ENCODE measurements at regions not wholly inside any gene's neighbourhood (a gene's known extent, or its start where the extent isn't known, plus 50 kb on each side); places are given as distances from the start of the nearest gene placed in this dataset.

GRCh38 chr13:109872864-109873263, 86.5 kb upstream of the IRS2 start:
- H2BK15ac ChIP-seq (ENCODE audit: low read length), result no peak overlapping the region
- peaks cover 0 to 3% (median 0%) of the 10 kb centered on the region in 3 experiments for H3K27me3 ChIP-seq (ENCODE audit: control insufficient read depth in 3 of 3, insufficient read depth in 3 of 3, low read depth in 1 of 3, low read length in 3 of 3)
- H4K8ac ChIP-seq (ENCODE audit: low read depth, low read length), result no peak overlapping the region
- H3K14ac ChIP-seq (ENCODE audit: low read length), result no peak overlapping the region
- no peak overlapping the region for H2BK12ac ChIP-seq (ENCODE audit: low read length)
- H3K27ac ChIP-seq (replicated peaks; ENCODE audit: low read length), result no peak overlapping the region
- no peaks in the 10 kb centered on the region for H3K36me3 ChIP-seq (replicated peaks in 1 of 2; ENCODE audit: control insufficient read depth in 2 of 2, insufficient read depth in 2 of 2, low read length in 2 of 2)
- H2BK120ac ChIP-seq (ENCODE audit: low read depth, low read length), result no peak overlapping the region
- no peak overlapping the region for H3K4ac ChIP-seq (ENCODE audit: low read length)
- H3K4me1 ChIP-seq (ENCODE audit: control insufficient read depth in 2 of 2, insufficient read depth in 1 of 2, low read depth in 1 of 2, low read length in 2 of 2), result peaks cover 0 to 1% of the 10 kb centered on the region in 2 donors
- H3K18ac ChIP-seq (ENCODE audit: low read length), result no peak overlapping the region
- H3K9ac ChIP-seq (ENCODE audit: low read depth, low read length, poor library complexity), result no peak overlapping the region
- no peak overlapping the region for H3K23ac ChIP-seq (ENCODE audit: low read depth, low read length, poor library complexity)
- WGBS, 2 donors (ENCODE audit: extremely low coverage in 2 of 2, insufficient read length in 2 of 2, insufficient replicate concordance in 1 of 2), result no CpG with 5 or more reads among the region's 1 CpG
- no peaks in the 10 kb centered on the region for H3K79me1 ChIP-seq (ENCODE audit: low read depth, low read length)
- no peaks in the 10 kb centered on the region for H3K9me3 ChIP-seq (replicated peaks in 1 of 2; ENCODE audit: control insufficient read depth in 2 of 2, insufficient read depth in 1 of 2, low read depth in 1 of 2, low read length in 2 of 2)
- DNase-seq (ENCODE audit: low spot score), result no peak
- H2AFZ ChIP-seq (ENCODE audit: low read length), result no peak overlapping the region
- no peak overlapping the region for H2BK5ac ChIP-seq (ENCODE audit: low read length)
- no peak overlapping the region for H4K91ac ChIP-seq (ENCODE audit: low read depth, low read length, poor library complexity)
- H3K4me3 ChIP-seq (ENCODE audit: low read length in 2 of 2), result no peak overlapping the region
- no peak overlapping the region for H2AK5ac ChIP-seq (ENCODE audit: low read depth, low read length)
- no peak overlapping the region for H3K4me2 ChIP-seq (ENCODE audit: insufficient read depth, low read length, poor library complexity, severe bottlenecking)

- no peak overlapping the region for H3K4me2 ChIP-seq (ENCODE audit: insufficient read depth, low read length, poor library complexity, severe bottlenecking)
- no peak for DNase-seq (ENCODE audit: low spot score)
- no peak overlapping the region for H2BK12ac ChIP-seq (ENCODE audit: low read length)
- H3K18ac ChIP-seq (ENCODE audit: low read length), result no peak overlapping the region
- H3K9ac ChIP-seq (ENCODE audit: low read depth, low read length, poor library complexity), result no peak overlapping the region
- no peak overlapping the region for H2BK5ac ChIP-seq (ENCODE audit: low read length)
- no peak overlapping the region for H3K23ac ChIP-seq (ENCODE audit: low read depth, low read length, poor library complexity)
- H3K9me3 ChIP-seq (replicated peaks in 1 of 2; ENCODE audit: control insufficient read depth in 2 of 2, insufficient read depth in 1 of 2, low read depth in 1 of 2, low read length in 2 of 2), result no peaks in the 10 kb centered on the region
- H3K4ac ChIP-seq (ENCODE audit: low read length), result no peak overlapping the region
- no peak overlapping the region for H2AFZ ChIP-seq (ENCODE audit: low read length)
- no peaks in the 10 kb centered on the region for H3K79me1 ChIP-seq (ENCODE audit: low read depth, low read length)
- H3K27ac ChIP-seq (replicated peaks; ENCODE audit: low read length), result no peak overlapping the region
- no peak overlapping the region for H2BK15ac ChIP-seq (ENCODE audit: low read length)
- peaks cover 0 to 1% of the 10 kb centered on the region in 2 donors for H3K4me1 ChIP-seq (ENCODE audit: control insufficient read depth in 2 of 2, insufficient read depth in 1 of 2, low read depth in 1 of 2, low read length in 2 of 2)
- no peak overlapping the region for H4K91ac ChIP-seq (ENCODE audit: low read depth, low read length, poor library complexity)
- no peaks in the 10 kb centered on the region for H3K36me3 ChIP-seq (replicated peaks in 1 of 2; ENCODE audit: control insufficient read depth in 2 of 2, insufficient read depth in 2 of 2, low read length in 2 of 2)
- H3K27me3 ChIP-seq (ENCODE audit: control insufficient read depth in 3 of 3, insufficient read depth in 3 of 3, low read depth in 1 of 3, low read length in 3 of 3), result peaks cover 0 to 3% (median 0%) of the 10 kb centered on the region in 3 experiments
- no peak overlapping the region for H2BK120ac ChIP-seq (ENCODE audit: low read depth, low read length)
- H2AK5ac ChIP-seq (ENCODE audit: low read depth, low read length), result no peak overlapping the region
- H4K8ac ChIP-seq (ENCODE audit: low read depth, low read length), result no peak overlapping the region
- no CpG with 5 or more reads among the region's 9 CpGs for WGBS, 2 donors (ENCODE audit: extremely low coverage in 2 of 2, insufficient read length in 2 of 2, insufficient replicate concordance in 1 of 2)
- H3K4me3 ChIP-seq (ENCODE audit: low read length in 2 of 2), result no peak overlapping the region
- H3K14ac ChIP-seq (ENCODE audit: low read length), result no peak overlapping the region
Observed at GRCh38 chr13:109870696-109871370, 84.5 kb upstream of the IRS2 start.

DNA sequence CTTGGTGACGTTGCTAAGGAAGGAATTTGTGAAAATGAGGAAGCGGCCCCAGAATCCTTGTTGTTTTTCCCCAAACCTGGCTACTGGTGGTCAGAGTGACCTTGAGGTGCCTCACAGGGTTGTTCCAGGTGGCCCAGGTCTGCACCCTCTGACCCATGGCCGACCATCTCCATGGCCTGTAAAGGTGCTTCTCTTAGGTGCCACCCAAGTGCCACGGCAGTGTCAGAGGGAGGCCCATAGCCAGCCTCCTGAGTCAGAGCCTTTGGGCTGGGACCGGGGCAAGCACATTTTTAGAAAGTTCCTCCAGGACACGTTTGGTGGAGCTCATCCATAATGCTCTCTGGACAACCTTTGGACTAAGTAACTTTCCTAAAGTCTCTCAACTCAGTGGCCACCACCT, 83.9 kb upstream of the IRS2 start:
- peaks cover 0 to 3% (median 0%) of the 10 kb centered on the region in 3 experiments for H3K27me3 ChIP-seq (ENCODE audit: control insufficient read depth in 3 of 3, insufficient read depth in 3 of 3, low read depth in 1 of 3, low read length in 3 of 3)
- no CpG with 5 or more reads among the region's 6 CpGs for WGBS, 2 donors (ENCODE audit: extremely low coverage in 2 of 2, insufficient read length in 2 of 2, insufficient replicate concordance in 1 of 2)
- H3K4me1 ChIP-seq (ENCODE audit: control insufficient read depth in 2 of 2, insufficient read depth in 1 of 2, low read depth in 1 of 2, low read length in 2 of 2), result peaks cover 0 to 1% of the 10 kb centered on the region in 2 donors
- no peak overlapping the region for H3K4me2 ChIP-seq (ENCODE audit: insufficient read depth, low read length, poor library complexity, severe bottlenecking)
- no peaks in the 10 kb centered on the region for H3K79me1 ChIP-seq (ENCODE audit: low read depth, low read length)
- no peak overlapping the region for H4K8ac ChIP-seq (ENCODE audit: low read depth, low read length)
- H3K14ac ChIP-seq (ENCODE audit: low read length), result no peak overlapping the region
- H3K27ac ChIP-seq (replicated peaks; ENCODE audit: low read length), result no peak overlapping the region
- DNase-seq (ENCODE audit: low spot score), result no peak
- no peak overlapping the region for H2BK15ac ChIP-seq (ENCODE audit: low read length)
- no peak overlapping the region for H2AK5ac ChIP-seq (ENCODE audit: low read depth, low read length)
- no peak overlapping the region for H4K91ac ChIP-seq (ENCODE audit: low read depth, low read length, poor library complexity)
- H3K9me3 ChIP-seq (replicated peaks in 1 of 2; ENCODE audit: control insufficient read depth in 2 of 2, insufficient read depth in 1 of 2, low read depth in 1 of 2, low read length in 2 of 2), result no peaks in the 10 kb centered on the region
- H3K9ac ChIP-seq (ENCODE audit: low read depth, low read length, poor library complexity), result no peak overlapping the region
- no peak overlapping the region for H3K18ac ChIP-seq (ENCODE audit: low read length)
- H3K23ac ChIP-seq (ENCODE audit: low read depth, low read length, poor library complexity), result no peak overlapping the region
- H2BK12ac ChIP-seq (ENCODE audit: low read length), result no peak overlapping the region
- no peak overlapping the region for H3K4me3 ChIP-seq (ENCODE audit: low read length in 2 of 2)
- H2AFZ ChIP-seq (ENCODE audit: low read length), result no peak overlapping the region
- no peak overlapping the region for H3K4ac ChIP-seq (ENCODE audit: low read length)
- no peak overlapping the region for H2BK5ac ChIP-seq (ENCODE audit: low read length)
- H2BK120ac ChIP-seq (ENCODE audit: low read depth, low read length), result no peak overlapping the region
- no peaks in the 10 kb centered on the region for H3K36me3 ChIP-seq (replicated peaks in 1 of 2; ENCODE audit: control insufficient read depth in 2 of 2, insufficient read depth in 2 of 2, low read length in 2 of 2)

DNA sequence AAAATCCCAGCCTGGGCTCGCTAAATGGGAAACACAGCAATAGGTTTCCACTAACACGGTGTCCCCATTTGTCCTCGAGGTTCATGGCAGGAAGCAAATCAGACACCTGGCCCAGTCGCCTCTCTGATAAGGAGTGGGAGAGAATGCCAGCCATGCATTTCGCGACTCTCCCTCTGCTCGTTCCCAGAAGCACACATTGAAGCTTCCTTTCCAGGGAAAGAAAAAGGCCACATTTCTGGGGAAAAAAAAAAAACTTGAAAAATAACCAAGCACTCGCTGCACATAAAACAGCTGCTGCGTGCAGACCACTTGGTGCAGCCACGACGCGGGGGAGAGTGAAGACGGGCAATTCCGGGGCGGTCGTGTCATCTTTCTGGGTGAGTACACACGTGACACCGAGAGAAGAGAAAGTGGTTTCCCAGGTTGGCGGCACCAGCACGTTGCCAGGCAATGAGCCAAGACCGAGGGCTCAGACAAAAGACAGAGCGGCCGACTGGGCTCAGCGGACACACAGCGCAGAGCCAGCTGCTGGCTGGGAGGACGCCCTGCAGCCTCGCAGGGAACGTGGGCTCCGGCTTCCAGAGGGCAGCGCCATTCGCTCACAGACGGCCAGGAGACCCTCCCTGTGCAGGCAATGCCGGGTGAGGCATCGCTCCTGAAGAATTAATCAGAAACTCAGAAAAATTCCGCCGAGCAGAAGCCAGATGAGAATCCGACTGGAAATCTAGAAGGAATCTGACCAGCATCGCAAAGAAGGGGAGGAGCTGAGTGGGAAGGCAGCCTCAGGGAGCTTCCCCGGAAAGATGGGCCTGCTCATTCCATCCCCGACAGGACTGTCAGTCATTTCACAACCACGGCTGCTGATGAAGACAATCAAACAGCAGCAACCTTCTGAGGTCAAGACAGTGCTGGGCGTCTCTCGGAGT, 83.2 kb upstream of the IRS2 start:
- no peak overlapping the region for H3K27ac ChIP-seq (replicated peaks; ENCODE audit: low read length)
- H2BK15ac ChIP-seq (ENCODE audit: low read length), result no peak overlapping the region

More for the DNA sequence above, 83.2 kb upstream of the IRS2 start:
- H3K9ac ChIP-seq (ENCODE audit: low read depth, low read length, poor library complexity), result no peak overlapping the region
- H4K8ac ChIP-seq (ENCODE audit: low read depth, low read length), result no peak overlapping the region
- H2AK5ac ChIP-seq (ENCODE audit: low read depth, low read length), result peak overlapping the region; percentile 27
- H4K91ac ChIP-seq (ENCODE audit: low read depth, low read length, poor library complexity), result no peak overlapping the region
- H2BK5ac ChIP-seq (ENCODE audit: low read length), result no peak overlapping the region
- H3K36me3 ChIP-seq (replicated peaks in 1 of 2; ENCODE audit: control insufficient read depth in 2 of 2, insufficient read depth in 2 of 2, low read length in 2 of 2), result no peaks in the 10 kb centered on the region
- no peaks in the 10 kb centered on the region for H3K9me3 ChIP-seq (replicated peaks in 1 of 2; ENCODE audit: control insufficient read depth in 2 of 2, insufficient read depth in 1 of 2, low read depth in 1 of 2, low read length in 2 of 2)
- WGBS, 2 donors (ENCODE audit: extremely low coverage in 2 of 2, insufficient read length in 2 of 2, insufficient replicate concordance in 1 of 2), result no CpG with 5 or more reads among the region's 43 CpGs
- no peaks in the 10 kb centered on the region for H3K79me1 ChIP-seq (ENCODE audit: low read depth, low read length)
- no peak overlapping the region for H2BK120ac ChIP-seq (ENCODE audit: low read depth, low read length)
- H2AFZ ChIP-seq (ENCODE audit: low read length), result no peak overlapping the region
- peak overlapping the region; percentile 5 for H3K4ac ChIP-seq (ENCODE audit: low read length)
- peaks cover 0 to under 1% (median 0%) of the 10 kb centered on the region in 3 experiments for H3K27me3 ChIP-seq (ENCODE audit: control insufficient read depth in 3 of 3, insufficient read depth in 3 of 3, low read depth in 1 of 3, low read length in 3 of 3)
- H3K4me1 ChIP-seq (ENCODE audit: control insufficient read depth in 2 of 2, insufficient read depth in 1 of 2, low read depth in 1 of 2, low read length in 2 of 2), result peaks cover 0 to 1% of the 10 kb centered on the region in 2 donors
- peak overlapping the region; percentile 57 for H3K23ac ChIP-seq (ENCODE audit: low read depth, low read length, poor library complexity)
- no peak for DNase-seq (ENCODE audit: low spot score)
- no peak overlapping the region for H3K14ac ChIP-seq (ENCODE audit: low read length)
- H3K18ac ChIP-seq (ENCODE audit: low read length), result no peak overlapping the region
- no peak overlapping the region for H3K4me3 ChIP-seq (ENCODE audit: low read length in 2 of 2)
- no peak overlapping the region for H2BK12ac ChIP-seq (ENCODE audit: low read length)
- H3K4me2 ChIP-seq (ENCODE audit: insufficient read depth, low read length, poor library complexity, severe bottlenecking), result no peak overlapping the region
